ENCODE measurements at regions not wholly inside any gene's neighbourhood (a gene's known extent, or its start where the extent isn't known, plus 50 kb on each side); places are given as distances from the start of the nearest gene placed in this dataset.

DNA sequence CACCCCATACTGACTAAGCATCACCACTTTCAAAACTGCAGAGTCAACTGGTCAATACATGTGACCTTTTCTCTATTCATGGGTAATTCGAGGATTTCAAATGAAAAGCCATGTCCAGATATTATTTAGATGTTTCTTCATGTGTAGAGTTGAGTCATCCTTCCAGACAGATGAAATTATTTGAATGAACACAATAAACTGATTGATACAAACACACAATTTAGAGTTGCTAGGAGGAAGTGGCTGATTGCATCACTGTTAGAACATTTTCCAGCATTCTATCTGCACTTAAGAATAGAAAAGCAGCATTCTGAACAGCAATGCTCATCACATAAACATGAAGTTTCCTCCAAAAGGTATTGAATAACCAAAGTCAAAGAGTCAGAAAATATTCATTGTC, 273.5 kb upstream of the SOX5 start:
- no peaks in the 10 kb centered on the region for H3K79me2 ChIP-seq (replicated peaks; ENCODE audit: insufficient read depth, low read length)

DNA sequence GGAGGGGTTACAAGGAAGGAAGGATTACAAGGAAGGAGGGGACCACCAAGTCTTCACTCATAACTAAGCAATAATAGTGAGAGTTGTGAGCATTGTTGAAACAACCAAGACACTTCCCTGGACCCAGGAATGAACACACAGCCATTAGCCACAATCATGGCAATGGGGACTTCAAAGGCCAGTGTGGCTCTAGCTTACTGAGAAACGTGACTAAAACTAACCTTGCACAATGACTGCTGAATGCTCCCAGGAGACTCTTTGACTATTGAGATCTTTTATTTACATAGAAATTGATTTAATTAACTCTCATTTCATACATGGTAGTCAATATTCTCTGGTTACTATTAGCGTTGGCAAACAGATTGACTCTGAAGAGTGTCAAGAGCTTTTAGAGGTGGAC, 263.0 kb upstream of the SOX5 start:
- no peaks in the 10 kb centered on the region for H3K9me2 ChIP-seq (ENCODE audit: insufficient read depth, low read length)

More for the DNA sequence above, 273.5 kb upstream of the SOX5 start:
- TF ChIP-seq RAD21 (conservative IDR thresholded peaks at IDR 0.05) (no peak), EZH2 (IDR thresholded peaks at IDR 0.05; ENCODE audit: borderline replicate concordance, insufficient read depth, low read length, poor library complexity, severe bottlenecking) (no peak), POLR2AphosphoS5 (IDR thresholded peaks at IDR 0.05) (no peak), MXI1 (conservative IDR thresholded peaks at IDR 0.05; ENCODE audit: poor library complexity, severe bottlenecking) (no peak)
- no peak overlapping the region for H3K9ac ChIP-seq (ENCODE audit: low read length)
- no peaks in the 10 kb centered on the region for H4K20me1 ChIP-seq (ENCODE audit: insufficient read depth)
- H3K4me2 ChIP-seq (ENCODE audit: low read length), result no peak overlapping the region
- H3K9me3 ChIP-seq (ENCODE audit: low read length), result no peaks in the 10 kb centered on the region
- no peak overlapping the region for H3K27ac ChIP-seq (ENCODE audit: low read length)
- no peak overlapping the region for H3K4me3 ChIP-seq (ENCODE audit: low read length)
- H3K36me3 ChIP-seq (ENCODE audit: insufficient read depth, low read length), result no peaks in the 10 kb centered on the region
- no peaks in the 10 kb centered on the region for H3F3A ChIP-seq (ENCODE audit: insufficient read depth, low read length, poor library complexity, severe bottlenecking)
- H3K9me2 ChIP-seq (ENCODE audit: insufficient read depth, low read length), result no peaks in the 10 kb centered on the region
- H3K27me3 ChIP-seq (ENCODE audit: insufficient read depth, low read depth, low read length), result no peaks in the 10 kb centered on the region
- no peak overlapping the region for H2AFZ ChIP-seq (ENCODE audit: low read depth, low read length)

DNA sequence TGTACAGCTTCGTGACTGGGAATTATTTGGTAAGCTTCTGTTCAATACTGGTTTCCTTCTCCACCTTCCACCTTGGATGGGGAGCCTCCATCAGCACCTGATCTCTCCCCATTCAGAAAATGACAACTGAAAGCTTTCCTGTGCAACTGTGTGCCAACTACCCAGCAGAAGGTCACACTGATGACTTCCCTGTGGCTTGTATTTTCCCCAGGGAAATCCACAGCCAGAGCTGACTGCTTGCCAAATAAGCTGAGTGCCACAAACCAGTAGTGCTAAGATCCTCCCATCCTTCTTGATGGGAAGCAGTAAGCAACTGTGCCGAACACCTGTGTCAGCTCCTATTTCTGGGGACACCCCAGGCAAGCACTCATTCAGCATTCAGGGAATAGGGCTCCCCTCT, 257.2 kb upstream of the SOX5 start:
- H3F3A ChIP-seq (ENCODE audit: insufficient read depth, low read length, poor library complexity, severe bottlenecking), result no peaks in the 10 kb centered on the region
- no peaks in the 10 kb centered on the region for H3K27me3 ChIP-seq (ENCODE audit: insufficient read depth, low read depth, low read length)
- no peaks in the 10 kb centered on the region for H3K9me2 ChIP-seq (ENCODE audit: insufficient read depth, low read length)
- TF ChIP-seq SMC3 (conservative IDR thresholded peaks at IDR 0.05; ENCODE audit: poor library complexity) (no peak), POLR2AphosphoS5 (IDR thresholded peaks at IDR 0.05) (no peak), EP300 (conservative IDR thresholded peaks at IDR 0.05; ENCODE audit: poor library complexity, severe bottlenecking) (no peak), MXI1 (conservative IDR thresholded peaks at IDR 0.05; ENCODE audit: poor library complexity, severe bottlenecking) (no peak)
- TF ChIP-seq, protein P1, sequence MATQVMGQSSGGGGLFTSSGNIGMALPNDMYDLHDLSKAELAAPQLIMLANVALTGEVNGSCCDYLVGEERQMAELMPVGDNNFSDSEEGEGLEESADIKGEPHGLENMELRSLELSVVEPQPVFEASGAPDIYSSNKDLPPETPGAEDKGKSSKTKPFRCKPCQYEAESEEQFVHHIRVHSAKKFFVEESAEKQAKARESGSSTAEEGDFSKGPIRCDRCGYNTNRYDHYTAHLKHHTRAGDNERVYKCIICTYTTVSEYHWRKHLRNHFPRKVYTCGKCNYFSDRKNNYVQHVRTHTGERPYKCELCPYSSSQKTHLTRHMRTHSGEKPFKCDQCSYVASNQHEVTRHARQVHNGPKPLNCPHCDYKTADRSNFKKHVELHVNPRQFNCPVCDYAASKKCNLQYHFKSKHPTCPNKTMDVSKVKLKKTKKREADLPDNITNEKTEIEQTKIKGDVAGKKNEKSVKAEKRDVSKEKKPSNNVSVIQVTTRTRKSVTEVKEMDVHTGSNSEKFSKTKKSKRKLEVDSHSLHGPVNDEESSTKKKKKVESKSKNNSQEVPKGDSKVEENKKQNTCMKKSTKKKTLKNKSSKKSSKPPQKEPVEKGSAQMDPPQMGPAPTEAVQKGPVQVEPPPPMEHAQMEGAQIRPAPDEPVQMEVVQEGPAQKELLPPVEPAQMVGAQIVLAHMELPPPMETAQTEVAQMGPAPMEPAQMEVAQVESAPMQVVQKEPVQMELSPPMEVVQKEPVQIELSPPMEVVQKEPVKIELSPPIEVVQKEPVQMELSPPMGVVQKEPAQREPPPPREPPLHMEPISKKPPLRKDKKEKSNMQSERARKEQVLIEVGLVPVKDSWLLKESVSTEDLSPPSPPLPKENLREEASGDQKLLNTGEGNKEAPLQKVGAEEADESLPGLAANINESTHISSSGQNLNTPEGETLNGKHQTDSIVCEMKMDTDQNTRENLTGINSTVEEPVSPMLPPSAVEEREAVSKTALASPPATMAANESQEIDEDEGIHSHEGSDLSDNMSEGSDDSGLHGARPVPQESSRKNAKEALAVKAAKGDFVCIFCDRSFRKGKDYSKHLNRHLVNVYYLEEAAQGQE (IDR thresholded peaks at IDR 0.05; ENCODE audit: borderline replicate concordance), result no peak
- H3K36me3 ChIP-seq (ENCODE audit: insufficient read depth, low read length), result no peaks in the 10 kb centered on the region
- H2AFZ ChIP-seq (ENCODE audit: low read depth, low read length), result no peak overlapping the region
- H3K79me2 ChIP-seq (replicated peaks; ENCODE audit: insufficient read depth, low read length), result no peaks in the 10 kb centered on the region
- H3K4me2 ChIP-seq (ENCODE audit: low read length), result no peak overlapping the region
- H3K9ac ChIP-seq (ENCODE audit: low read length), result no peak overlapping the region
- H3K4me3 ChIP-seq (ENCODE audit: low read length), result no peak overlapping the region
- no peak overlapping the region for H3K27ac ChIP-seq (ENCODE audit: low read length)
- no peaks in the 10 kb centered on the region for H3K9me3 ChIP-seq (ENCODE audit: low read length)
- no peaks in the 10 kb centered on the region for H4K20me1 ChIP-seq (ENCODE audit: insufficient read depth)

More for the DNA sequence above, 263.0 kb upstream of the SOX5 start:
- no peak overlapping the region for H3K4me2 ChIP-seq (ENCODE audit: low read length)
- H3K27me3 ChIP-seq (ENCODE audit: insufficient read depth, low read depth, low read length), result no peaks in the 10 kb centered on the region
- no peaks in the 10 kb centered on the region for H4K20me1 ChIP-seq (ENCODE audit: insufficient read depth)
- no peaks in the 10 kb centered on the region for H3F3A ChIP-seq (ENCODE audit: insufficient read depth, low read length, poor library complexity, severe bottlenecking)
- H2AFZ ChIP-seq (ENCODE audit: low read depth, low read length), result no peak overlapping the region
- no peaks in the 10 kb centered on the region for H3K36me3 ChIP-seq (ENCODE audit: insufficient read depth, low read length)
- no peak overlapping the region for H3K4me3 ChIP-seq (ENCODE audit: low read length)
- no peaks in the 10 kb centered on the region for H3K79me2 ChIP-seq (replicated peaks; ENCODE audit: insufficient read depth, low read length)
- H3K27ac ChIP-seq (ENCODE audit: low read length), result no peak overlapping the region
- H3K9me3 ChIP-seq (ENCODE audit: low read length), result no peaks in the 10 kb centered on the region
- no peak for TF ChIP-seq EZH2 (IDR thresholded peaks at IDR 0.05; ENCODE audit: borderline replicate concordance, insufficient read depth, low read length, poor library complexity, severe bottlenecking)
- no peak for TF ChIP-seq MXI1 (conservative IDR thresholded peaks at IDR 0.05; ENCODE audit: poor library complexity, severe bottlenecking)
- TF ChIP-seq, protein P1 (IDR thresholded peaks at IDR 0.05; ENCODE audit: borderline replicate concordance), result no peak
- no peak for TF ChIP-seq SMC3 (conservative IDR thresholded peaks at IDR 0.05; ENCODE audit: poor library complexity)
- TF ChIP-seq POLR2AphosphoS5 (IDR thresholded peaks at IDR 0.05), result no peak
- no peak overlapping the region for H3K9ac ChIP-seq (ENCODE audit: low read length)
